ENCODE measurements at regions not wholly inside any gene's neighbourhood (a gene's known extent, or its start where the extent isn't known, plus 50 kb on each side); places are given as distances from the start of the nearest gene placed in this dataset.

DNA sequence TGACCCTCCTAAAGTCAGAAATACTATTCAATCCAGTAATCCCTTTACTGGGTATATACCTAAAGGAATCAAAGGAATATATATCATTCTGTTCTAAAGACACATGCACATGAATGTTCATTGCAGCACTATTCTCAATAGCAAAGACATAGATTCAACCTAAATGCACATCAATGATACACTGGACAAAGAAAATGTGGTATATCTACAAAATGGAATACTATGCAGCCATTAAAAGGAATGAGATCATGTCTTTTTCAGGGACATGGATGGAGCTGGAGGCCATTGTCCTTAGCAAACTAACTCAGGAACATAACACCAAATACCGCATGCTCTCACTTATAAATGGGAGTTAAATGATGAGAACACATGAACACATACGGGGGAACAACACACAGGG is 306.0 kb upstream of the EPHA5 start:
- DNase-seq, result no peak

DNA sequence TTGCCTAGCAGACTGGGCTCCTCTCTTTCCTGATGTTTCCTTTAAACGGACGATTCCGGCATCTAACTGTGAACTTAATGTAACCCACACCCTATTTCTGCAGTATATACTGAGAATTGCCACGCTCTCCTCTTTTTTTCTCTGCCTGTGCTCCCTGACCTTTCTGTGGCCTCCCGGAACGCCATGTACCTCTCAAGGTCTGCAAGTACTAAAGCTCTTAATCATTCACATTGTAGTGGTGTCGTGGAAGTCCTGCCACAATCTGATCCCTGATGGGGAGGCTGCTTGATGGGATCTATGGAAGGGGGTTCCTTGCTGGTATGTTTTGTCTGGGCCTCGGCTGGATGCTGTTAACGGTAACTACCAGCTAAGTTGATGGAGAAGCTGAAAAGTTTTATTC is 302.9 kb upstream of the EPHA5 start:
- no peak for DNase-seq

DNA sequence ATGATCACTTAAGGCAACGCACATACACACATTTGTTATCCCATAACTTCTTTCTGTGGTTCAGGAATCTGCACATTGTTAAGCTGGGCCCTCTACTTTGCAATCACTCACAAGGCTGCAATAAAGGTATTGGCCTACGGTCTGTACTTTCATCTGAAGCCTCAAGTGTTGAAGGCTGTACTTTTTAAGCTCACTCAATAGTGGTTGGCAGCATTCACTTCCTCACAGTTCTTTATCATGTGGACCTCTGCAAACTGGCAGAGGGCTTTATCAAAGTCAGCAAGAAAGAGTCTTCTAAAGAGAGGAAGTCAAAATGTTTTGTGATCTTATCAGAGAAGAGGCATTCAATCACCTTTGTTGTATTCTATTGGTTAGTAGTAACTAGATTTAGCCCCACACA is 301.4 kb upstream of the EPHA5 start:
- no peak for DNase-seq

DNA sequence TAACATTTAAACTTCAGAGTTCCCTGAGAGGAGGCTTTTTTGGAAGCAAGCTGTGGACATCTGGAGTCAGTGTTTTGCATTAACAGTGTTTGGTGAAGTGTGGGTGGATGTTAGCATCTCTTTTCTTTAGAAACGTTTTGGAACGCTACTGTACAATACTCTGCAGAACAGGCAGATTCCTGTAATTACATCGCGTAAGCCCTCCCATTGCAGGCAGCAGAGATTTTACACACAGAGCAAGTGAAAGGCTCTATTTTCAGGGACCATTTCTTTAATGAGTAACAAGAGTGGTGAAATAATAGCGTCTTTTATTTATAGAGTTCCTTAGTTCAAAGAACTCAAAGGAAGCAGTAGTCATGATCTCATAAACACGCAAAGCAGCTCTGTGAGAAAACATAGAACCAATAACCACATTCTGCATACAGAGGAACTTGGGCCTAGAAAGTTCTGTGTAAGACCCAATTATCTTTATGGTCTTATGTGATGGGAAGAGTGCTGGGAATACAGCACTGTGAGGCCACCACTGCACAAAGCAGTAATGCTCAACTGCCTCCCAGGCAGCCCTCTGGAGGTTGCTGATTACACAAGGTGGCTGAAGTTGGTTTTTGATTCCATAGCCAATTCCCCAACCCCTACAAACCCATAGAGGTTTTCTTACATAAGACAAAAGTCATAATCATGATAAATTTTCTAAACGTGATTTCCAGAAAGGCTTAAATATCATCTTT is 298.7 kb upstream of the EPHA5 start:
- DNase-seq, result no peak

DNA sequence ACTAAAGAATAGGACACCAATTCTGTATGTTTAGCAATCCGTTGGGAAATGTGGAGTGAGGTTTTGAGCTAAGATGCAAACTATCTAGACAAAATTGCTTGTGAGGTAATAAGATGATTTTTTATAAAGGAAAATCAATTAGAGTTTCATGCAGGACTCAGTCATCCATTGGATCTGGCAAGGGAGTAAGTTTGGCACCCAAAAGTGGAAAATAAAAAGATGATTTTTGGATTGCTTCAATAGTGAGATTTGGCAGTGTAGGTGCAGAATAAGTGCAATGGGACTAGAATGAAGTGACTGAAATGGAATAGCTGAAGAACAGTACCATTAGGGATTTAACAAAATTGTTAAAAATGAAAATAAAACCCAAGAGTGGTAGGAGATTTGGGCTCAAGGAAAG is 290.5 kb upstream of the EPHA5 start:
- DNase-seq, result no peak

DNA sequence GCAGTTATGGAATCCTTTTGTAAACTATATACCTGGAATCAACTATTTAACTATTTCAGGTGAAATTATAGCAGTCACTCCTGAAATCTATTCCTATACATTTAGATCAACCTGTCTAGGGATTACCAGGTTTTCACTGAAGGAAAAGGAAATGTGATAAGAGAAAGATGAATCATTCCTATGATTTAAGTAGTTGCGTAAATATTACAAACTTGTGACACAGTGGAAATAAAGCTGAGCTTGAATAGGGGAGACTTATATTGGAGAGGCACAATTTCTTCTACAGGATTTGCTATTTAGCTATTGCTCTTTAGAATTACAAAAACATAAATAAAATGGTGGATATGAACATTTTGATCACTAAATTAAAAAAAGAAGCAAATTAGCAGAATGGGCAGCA is 284.1 kb upstream of the EPHA5 start:
- DNase-seq, result no peak

DNA sequence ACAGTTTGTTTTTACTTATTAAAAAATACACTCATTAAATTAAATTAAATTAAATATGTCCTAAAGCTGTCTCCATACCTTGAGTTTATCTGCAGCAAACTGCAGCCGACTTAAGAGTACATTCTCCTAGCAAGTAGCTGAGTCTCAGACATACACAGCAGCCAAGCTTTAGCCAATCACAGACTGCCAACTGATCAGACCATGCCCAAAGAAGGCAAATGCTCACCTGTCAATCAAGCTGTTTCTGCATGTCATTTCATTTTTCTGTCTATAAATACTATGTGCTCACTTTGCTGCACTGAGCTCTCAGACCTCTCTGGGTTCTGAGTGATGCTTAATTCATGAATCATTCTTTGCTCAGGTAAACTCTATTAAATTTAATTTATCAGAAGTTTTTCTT is 280.9 kb upstream of the EPHA5 start:
- DNase-seq, result no peak

DNA sequence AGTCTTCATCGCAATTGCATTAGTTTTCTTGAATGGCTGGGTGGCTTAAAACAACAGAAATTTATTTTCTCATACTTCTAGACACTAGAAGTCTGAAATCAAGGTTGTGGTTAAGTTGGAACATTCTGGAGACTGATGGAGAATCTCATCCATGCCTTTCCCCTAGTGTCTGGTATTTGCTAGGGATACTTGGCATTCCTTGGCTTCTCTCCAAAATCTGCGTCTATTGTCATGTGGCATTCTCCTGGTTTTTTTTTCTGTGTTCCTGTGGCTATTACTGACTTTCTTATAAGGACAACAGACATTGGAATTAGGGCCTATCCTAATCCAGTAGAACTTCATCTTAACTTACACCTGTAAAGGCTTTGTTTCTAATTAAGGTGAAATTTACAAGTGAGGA is 272.8 kb upstream of the EPHA5 start:
- DNase-seq, result no peak

DNA sequence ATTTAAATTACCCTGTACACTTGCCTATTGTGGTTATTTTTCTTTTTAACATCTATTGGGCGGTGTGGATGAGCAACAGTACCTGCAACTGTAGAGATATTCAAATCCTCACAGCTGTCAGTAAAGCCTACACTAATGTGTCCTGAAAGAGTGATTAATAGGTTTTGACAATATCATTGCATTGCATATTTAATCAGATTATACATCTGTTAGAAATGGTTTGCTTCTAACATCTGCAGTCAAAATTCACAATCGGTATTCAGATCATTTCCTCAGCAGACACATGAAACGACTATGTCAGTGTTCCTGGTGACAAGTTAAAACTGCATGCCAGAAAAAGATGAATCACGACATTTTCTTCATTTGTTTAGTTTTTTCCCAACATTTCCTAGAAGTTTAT is 254.6 kb upstream of the EPHA5 start:
- no peak for DNase-seq

DNA sequence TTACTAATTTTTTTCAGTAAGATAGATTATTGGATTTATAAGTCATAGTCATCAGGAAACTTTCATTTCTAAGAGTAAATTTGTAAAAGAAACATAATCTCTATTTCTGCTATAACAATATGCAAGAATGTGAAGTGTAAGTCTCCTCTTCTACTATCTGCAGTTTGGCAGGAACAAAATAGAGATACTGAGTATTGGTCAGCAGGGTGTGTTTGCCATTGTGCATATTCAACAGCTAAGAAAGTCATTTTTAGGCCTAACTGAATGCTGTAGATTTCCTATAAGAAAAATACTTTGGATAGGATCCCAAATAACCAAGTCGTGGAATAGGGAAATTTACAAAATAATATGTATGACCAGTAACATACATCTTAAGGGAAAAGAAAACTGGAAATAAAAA is 253.3 kb upstream of the EPHA5 start:
- no peak for DNase-seq

DNA sequence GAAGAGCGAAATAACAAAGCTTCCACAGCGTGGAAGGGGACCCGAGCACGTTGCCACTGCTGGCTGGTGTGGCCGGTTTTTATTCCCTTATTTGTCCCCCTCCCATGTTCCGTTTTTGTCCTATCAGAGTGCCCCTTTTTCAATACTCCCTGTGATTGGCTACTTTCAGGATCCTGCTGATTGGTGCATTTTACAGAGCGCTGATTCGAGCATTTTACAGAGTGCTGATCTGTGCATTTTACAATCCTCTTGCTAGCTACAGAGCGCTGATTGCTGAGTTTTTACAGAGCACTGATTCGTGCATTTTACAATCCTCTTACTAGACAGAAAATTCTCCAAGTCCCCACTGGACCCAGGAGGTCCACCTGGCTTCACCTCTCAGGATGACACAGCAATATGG is 250.9 kb upstream of the EPHA5 start:
- DNase-seq, result no peak

DNA sequence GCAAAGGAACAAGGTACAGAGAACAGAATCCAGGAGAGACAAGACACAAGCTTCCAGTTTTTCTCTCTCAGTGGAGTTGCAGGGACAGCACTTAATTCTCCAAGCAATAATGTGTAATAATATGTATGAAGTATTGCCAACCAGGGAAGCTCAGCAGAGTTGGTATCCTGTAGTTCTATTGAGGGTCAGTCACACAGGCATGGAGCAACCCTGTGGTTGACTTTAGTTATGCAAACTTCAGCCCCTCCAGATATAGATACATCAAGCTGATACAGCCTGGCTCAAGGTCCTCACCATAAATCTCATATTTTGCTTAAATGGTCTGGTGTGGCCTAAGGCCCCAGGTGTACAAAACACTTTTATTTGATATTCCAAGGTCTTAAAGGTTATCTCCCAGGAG is 248.6 kb upstream of the EPHA5 start:
- DNase-seq, result no peak

DNA sequence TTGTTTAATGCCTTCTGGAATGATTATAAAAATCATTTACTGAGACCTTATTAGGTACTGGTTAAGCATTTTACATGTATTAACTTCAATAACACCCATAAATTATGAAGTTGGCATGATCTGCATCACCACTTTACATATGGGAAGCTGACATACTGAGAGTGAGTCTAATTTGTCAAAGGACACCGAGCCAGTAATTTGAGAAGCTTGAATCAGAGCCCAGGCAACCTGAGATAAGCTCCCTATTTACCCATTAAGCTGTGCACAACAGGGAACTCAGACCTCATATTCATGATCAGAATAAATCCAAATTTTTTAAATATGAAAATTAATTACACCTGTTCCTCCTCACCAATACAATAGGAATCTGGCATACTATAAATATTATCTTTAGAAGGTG is 247.9 kb upstream of the EPHA5 start:
- DNase-seq, result no peak

DNA sequence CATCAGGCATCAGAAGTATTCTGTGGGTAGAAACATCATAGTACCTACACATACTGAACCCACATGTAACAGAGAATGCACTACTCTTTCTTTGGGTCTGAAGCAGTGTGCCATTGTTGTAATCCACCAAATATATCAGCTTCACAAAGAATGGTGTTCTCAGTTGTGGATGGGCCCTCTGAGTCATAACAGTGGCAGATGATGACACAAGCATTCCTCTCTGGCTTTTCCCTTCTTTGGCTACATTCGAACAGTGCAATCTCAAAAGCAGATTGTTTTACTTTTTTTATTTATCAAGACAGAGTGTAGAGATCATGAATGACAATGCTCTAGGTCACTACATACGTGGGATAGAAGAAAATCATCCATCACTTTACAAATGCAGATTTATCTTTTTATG is 247.2 kb upstream of the EPHA5 start:
- no peak for DNase-seq

DNA sequence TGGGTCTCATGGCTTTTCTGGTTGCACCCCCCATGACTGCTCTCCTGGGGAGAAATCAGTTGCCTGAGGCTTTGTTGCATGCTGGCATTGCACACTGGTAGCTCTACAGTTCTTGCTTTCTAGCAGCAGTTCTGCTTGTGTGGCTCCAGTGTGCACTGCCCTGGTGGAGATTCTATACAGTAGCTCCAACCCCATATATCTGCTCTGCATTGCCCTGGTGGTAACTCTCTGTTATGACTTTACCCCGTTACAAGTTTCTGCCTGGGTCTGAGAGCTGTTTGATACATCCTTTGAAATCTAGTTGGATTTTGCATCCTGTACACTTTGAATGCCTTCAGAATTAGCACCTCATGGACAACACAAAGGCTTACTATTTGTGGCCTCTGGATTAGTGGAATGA is 241.4 kb upstream of the EPHA5 start:
- no peak for DNase-seq

DNA sequence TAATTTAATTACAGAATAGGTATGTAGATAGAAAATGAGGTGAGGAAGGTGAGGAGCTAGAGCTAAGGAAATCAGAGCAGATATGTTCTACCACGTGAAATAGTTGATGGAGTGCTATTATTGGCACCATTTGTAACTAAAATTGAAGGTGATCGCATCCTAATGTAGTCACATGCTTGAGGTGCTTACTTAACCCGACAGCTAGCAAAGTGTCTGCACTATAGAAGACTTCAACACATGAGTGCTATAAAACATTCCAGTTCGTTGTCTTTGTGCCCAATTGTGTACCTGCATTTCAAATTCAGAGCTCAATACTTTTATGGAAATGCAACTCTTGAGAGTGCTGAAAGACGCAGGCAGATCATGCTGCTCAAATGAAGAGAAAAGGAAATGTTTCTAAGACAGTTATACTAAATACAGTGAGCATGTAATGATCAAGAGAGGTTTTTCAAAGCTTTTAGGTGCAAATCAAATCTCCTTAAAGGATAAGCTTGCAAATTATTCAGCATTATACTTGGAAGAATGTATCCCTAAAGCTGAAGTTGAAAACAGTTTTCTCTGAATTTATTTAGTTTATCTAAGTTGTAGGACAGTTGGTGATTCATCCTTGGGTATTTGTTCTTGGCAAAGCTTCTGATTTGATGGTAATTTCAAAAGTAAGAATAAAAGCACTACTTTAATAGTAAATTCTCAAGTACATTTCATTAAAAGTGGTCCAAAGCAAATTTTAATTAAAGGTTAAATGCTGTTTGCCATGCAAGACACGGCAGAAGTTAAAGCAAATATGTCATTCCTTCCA is 223.9 kb upstream of the EPHA5 start:
- DNase-seq, result no peak

DNA sequence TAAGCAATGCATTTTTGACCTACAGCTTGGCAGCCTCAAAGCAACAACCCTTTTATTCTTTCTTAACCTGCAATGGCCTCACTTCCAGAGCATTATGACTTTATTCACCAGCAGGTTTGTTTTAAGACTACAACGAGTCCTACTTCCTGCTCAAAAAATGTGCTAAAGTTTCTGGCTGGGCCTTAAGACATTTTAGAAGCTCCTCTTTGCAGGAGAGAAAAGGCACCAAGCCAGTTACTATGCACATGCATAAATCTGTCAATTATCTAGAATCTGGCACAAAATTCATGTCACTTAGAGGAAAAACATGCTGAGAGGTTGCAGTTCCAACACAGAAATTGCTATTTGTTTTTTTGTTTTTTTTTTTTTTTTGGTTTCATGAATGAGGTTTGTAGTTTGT is 223.0 kb upstream of the EPHA5 start:
- DNase-seq, result no peak

DNA sequence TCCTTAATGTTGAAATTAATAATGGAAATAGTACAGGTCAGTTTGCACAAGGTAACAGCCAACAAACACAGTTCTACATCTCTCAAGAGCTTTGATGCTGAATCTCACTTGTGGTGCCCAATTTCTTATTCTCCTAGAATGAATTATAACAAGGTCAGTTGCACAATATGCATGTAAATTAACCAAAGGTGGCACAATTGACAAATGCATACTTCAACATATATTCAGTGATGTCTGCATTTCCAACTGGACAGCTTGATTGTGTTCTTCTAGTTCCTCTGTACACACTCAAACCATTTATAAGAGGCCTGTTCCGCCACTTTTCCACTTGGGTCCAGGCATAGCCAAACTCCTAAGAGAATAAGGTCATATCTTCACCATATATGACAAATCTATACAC is 210.3 kb upstream of the EPHA5 start:
- no peak for DNase-seq

DNA sequence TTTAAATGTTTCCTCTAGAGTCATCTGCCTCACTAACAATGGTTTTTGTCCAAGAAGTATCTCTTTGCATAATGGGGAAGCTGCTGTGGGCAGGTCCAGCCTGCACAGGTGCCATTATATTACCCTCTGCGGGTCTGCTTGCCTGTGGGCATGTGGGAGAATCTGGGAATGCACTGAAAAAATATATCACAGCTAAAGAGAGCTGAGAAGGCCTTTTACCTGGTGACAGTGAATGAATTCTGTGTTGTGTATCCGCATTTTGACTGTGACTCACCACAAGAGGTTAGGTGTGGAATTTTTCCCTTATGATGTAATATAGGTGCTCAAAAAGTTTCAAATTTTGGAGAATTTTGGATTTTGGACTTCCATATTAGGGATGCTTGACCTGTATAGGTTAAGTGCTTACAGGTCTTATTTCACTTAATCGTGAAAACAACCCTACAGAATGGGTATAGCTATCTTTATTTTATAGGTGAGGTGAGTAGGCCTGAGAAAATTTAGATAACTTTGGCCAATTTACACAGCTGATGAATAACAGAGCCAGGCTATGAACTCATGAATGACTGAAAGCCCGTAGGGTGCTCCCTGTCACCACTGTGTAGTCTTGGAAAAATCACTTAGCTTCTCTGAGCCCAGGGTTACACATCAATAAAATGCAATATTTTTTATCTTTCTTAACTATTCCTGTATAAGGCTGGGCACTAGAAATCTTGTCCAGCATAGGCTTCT is 198.0 kb upstream of the EPHA5 start:
- no peak for DNase-seq

DNA sequence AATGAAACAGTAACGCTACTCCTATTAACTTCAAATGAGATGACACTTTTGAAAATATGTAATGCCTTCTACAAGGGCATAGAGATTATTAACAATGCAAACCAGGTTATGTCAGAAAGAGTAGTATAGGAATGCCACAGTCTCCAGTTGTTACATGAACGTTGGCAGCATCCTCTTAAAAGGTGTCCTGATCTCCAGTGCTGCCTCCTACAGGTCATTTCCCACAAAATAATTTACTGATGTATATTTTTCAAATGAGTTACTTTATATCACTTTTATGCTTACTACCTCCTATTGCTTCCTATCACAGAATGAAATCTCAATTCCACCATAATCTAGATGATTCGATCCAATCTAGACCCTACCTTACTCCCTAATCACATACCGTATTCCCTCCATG is 195.2 kb upstream of the EPHA5 start:
- DNase-seq, result no peak

DNA sequence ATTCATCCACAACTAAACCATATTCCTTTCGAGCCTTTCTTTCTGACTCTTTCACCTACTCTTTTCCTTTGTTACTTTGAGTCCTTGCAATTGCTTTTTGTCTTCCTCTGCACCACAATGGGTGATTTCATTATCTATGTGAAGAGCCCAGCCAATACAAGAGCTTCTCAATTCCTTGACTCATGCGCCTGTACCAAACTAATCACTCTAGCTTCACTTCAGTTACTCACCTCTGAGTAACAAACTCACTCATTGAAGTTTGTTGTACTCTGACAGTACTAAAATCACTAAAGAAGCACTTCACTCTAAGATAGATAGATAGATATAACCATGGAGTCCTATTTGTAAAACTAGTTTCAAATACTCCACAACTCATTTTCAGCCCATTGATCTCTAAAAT is 191.7 kb upstream of the EPHA5 start:
- no peak for DNase-seq

DNA sequence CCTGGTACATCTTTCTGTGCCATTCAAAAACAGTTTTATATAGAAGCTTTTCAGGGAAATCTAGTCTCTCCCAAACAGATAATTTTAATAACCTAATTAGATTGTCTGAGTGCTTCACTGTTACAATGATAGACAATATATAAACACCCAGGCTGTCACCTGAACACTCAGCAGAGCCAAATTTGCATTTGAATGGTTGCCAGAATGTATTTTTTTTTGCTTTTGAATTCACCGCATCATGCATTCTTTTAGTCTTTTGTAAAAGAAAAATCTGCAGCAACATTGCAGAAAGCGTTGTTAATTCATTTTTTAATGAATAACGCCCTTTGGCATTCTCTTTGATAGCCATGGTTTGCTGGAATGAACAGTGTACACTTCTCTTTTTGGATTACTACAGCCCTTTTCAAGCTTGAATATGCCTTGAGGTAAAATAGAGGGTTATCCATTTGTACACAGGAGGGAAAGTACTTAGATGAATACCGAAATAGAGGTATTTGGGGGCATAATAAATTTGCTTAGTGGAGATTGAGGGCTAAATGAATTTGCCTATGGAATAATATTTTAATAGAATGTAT is 175.0 kb upstream of the EPHA5 start:
- no peak for DNase-seq

DNA sequence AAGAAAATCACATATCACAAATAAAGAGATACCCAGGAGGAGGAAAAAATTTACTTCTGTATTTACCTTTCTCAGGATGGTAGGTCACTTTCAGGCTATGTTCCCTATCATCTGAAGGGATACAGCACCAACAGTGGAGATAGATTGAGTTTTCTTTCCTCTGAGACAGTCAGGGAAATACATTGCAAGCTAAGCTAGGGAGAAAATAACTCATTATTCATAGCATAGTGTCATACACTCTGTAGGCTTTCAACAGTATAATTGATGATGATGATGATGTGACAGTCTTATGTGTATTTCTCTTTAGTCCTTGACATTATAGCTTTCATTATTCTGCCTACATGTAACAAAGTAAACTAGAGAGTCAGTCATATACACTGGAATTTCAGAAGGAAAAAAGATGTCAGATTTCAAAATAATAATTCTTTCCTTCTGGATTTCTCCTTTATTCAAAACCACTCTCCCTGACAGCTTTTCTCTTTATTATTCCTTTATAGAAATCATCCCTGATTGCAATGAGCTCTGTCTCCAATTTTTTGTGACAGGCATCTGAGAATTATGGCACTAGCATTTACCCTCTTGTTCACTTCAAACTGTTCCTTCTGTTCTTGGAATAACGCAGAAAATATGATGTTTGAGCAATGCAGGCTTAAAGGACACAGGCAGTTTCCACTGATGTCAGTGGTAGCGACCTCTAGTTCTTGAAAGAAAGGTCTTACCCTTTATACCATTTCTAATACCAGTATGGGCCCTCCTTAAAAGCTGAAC is 169.1 kb upstream of the EPHA5 start:
- no peak for DNase-seq

Data from CD4-positive, alpha-beta T cell treated with Interleukin-10 for 1 hour (primary cell).